H1 (cell line): ENCODE measurements at regions not wholly inside any gene's neighbourhood (a gene's known extent, or its start where the extent isn't known, plus 50 kb on each side); places are given as distances from the start of the nearest gene placed in this dataset.

Source experiments
- CTCF ChIA-PET: fragments of 300-600 bp; sonication (Branson Sonifier 250); formaldehyde crosslinking; loops from one replicate; lab custom pipeline; 2021; ENCODE audit not compliant: partially characterized antibody; lab: Charles Lee
- POLR2A ChIA-PET: fragments of 300-600 bp; sonication (Branson Sonifier 250); formaldehyde crosslinking; loops from one replicate; lab custom pipeline; 2021; ENCODE audit warnings: inconsistent platforms; ENCODE audit not compliant: partially characterized antibody; lab: Charles Lee
- DNase-seq, 2 experiments: peaks; one replicate each; pipeline versions ENCODE4 v3.0.0 to v3.0.0-alpha.2; 2010 to 2022; ENCODE audit warnings: low spot score in 2 of 2, low read depth in 1 of 2, mixed read lengths in 1 of 2
- FAIRE-seq: peaks from 2 replicates; lab custom pipeline; 2011; peaks lifted over from hg19 to GRCh38; lab: Jason Lieb, UNC
- H2AFZ ChIP-seq: 2 replicates; pipeline ENCODE4 v1.8.1; 2012; ENCODE audit warnings: low read length, inconsistent platforms
- H2AK5ac ChIP-seq: 2 replicates; pipeline ENCODE4 v1.6.1; 2013; ENCODE audit warnings: low read depth, low read length
- H2BK120ac ChIP-seq: replicated peaks from 2 replicates; pipeline ENCODE3; 2013; ENCODE audit warnings: low read depth, low read length, inconsistent platforms
- H2BK12ac ChIP-seq: 2 replicates; pipeline ENCODE4 v1.6.1; 2013; ENCODE audit warnings: low read depth, low read length
- H2BK15ac ChIP-seq: 2 replicates; pipeline ENCODE4 v1.6.1; 2013; ENCODE audit warnings: low read length
- H2BK20ac ChIP-seq: 2 replicates; pipeline ENCODE4 v1.6.1; 2013; ENCODE audit warnings: low read length
- H2BK5ac ChIP-seq: 2 replicates; pipeline ENCODE4 v1.6.1; 2013; ENCODE audit warnings: low read depth, low read length
- H3K14ac ChIP-seq: 2 replicates; pipeline ENCODE4 v1.6.1; 2013; ENCODE audit warnings: inconsistent platforms; ENCODE audit not compliant: insufficient read length
- H3K18ac ChIP-seq: 2 replicates; pipeline ENCODE4 v1.6.1; 2013; ENCODE audit warnings: low read length; ENCODE audit errors: extremely low read depth
- H3K23ac ChIP-seq: 2 replicates; pipeline ENCODE4 v1.6.1; 2013; ENCODE audit warnings: inconsistent platforms; ENCODE audit not compliant: insufficient read length
- H3K23me2 ChIP-seq: 2 replicates; pipeline ENCODE4 v1.6.1; 2013; ENCODE audit warnings: low read depth, low read length
- H3K27ac ChIP-seq: 2 replicates; pipeline ENCODE4 v1.6.1; 2011; ENCODE audit warnings: low read depth, low read length, inconsistent platforms
- H3K27me3 ChIP-seq, 4 experiments: replicated peaks in 1 of 4; 1 replicate in 1 of 4; 2 replicates in 3 of 4; pipeline versions ENCODE4 v1.6.1 to v1.8.1; 2011 to 2013; ENCODE audit warnings: low read length in 3 of 4, mild to moderate bottlenecking in 3 of 4, inconsistent platforms in 2 of 4, mixed read lengths in 2 of 4, moderate library complexity in 1 of 4; ENCODE audit not compliant: control insufficient read depth in 3 of 4, insufficient read depth in 3 of 4; ENCODE audit errors: extremely low read depth in 1 of 4
- H3K36me3 ChIP-seq, 4 experiments: 2 replicates each; pipeline versions ENCODE4 v1.6.1 to v1.8.1; 2011 to 2013; ENCODE audit warnings: mild to moderate bottlenecking in 4 of 4, low read length in 3 of 4, moderate library complexity in 2 of 4, control low read depth in 1 of 4, inconsistent platforms in 1 of 4; ENCODE audit not compliant: insufficient read depth in 4 of 4, control insufficient read depth in 2 of 4
- H3K4ac ChIP-seq: replicated peaks from 2 replicates; pipeline ENCODE3; 2013; ENCODE audit warnings: low read length, low read depth, mixed read lengths, inconsistent platforms; ENCODE audit not compliant: insufficient read length
- H3K4me1 ChIP-seq, 4 experiments: replicated peaks in 1 of 4; 1 replicate in 1 of 4; 2 replicates in 3 of 4; pipeline versions ENCODE4 v1.6.1 to v1.8.1; 2011 to 2013; ENCODE audit warnings: low read length in 3 of 4, inconsistent platforms in 2 of 4, mixed read lengths in 1 of 4; ENCODE audit not compliant: insufficient read depth in 4 of 4, control insufficient read depth in 3 of 4
- H3K4me2 ChIP-seq, 2 experiments: 2 replicates each; pipeline versions ENCODE4 v1.6.1 to v1.8.1; 2011 to 2013; ENCODE audit warnings: low read depth in 2 of 2, low read length in 2 of 2, control low read depth in 1 of 2, inconsistent platforms in 1 of 2, mild to moderate bottlenecking in 1 of 2; ENCODE audit not compliant: insufficient read depth in 1 of 2
- H3K4me3 ChIP-seq, 4 experiments: fragments of 200-600, 300-600 bp in 1 of 4; sonication (generic), shearing (Covaris generic), sonication (Bioruptor Twin) in 1 of 4; 2 replicates each; pipeline versions ENCODE4 v1.5.1 to v1.8.1; 2011 to 2016; ENCODE audit warnings: low read length in 4 of 4, low read depth in 3 of 4, control low read depth in 2 of 4, inconsistent platforms in 2 of 4, mild to moderate bottlenecking in 2 of 4, mixed read lengths in 1 of 4, moderate library complexity in 1 of 4; ENCODE audit not compliant: insufficient read depth in 2 of 4; ENCODE audit errors: extremely low read depth in 1 of 4
- H3K56ac ChIP-seq: replicated peaks from 2 replicates; pipeline ENCODE3; 2013; ENCODE audit warnings: low read depth, mild to moderate bottlenecking, mixed read lengths, low read length, inconsistent platforms; ENCODE audit not compliant: insufficient read length
- H3K79me1 ChIP-seq: 2 replicates; pipeline ENCODE4 v1.6.1; 2013; ENCODE audit warnings: low read depth, low read length, control low read depth
- H3K79me2 ChIP-seq, 2 experiments: 2 replicates each; pipeline versions ENCODE4 v1.6.1 to v1.8.1; 2012 to 2013; ENCODE audit warnings: low read length in 2 of 2, mild to moderate bottlenecking in 2 of 2, inconsistent platforms in 1 of 2; ENCODE audit not compliant: insufficient read depth in 2 of 2, control insufficient read depth in 1 of 2
- H3K9ac ChIP-seq, 4 experiments: replicated peaks in 1 of 4; 1 replicate in 1 of 4; 2 replicates in 3 of 4; pipeline versions ENCODE4 v1.6.1 to v1.8.1; 2011 to 2013; ENCODE audit warnings: low read depth in 3 of 4, low read length in 3 of 4, control low read depth in 2 of 4, mild to moderate bottlenecking in 2 of 4, moderate library complexity in 2 of 4, inconsistent platforms in 1 of 4; ENCODE audit errors: extremely low read depth in 1 of 4
- H3K9me3 ChIP-seq, 2 experiments: 2 replicates each; pipeline versions ENCODE4 v1.6.1 to v1.8.1; 2012 to 2013; ENCODE audit warnings: mild to moderate bottlenecking in 2 of 2, moderate library complexity in 2 of 2, control low read depth in 1 of 2, inconsistent platforms in 1 of 2, low read depth in 1 of 2, low read length in 1 of 2, mixed read lengths in 1 of 2; ENCODE audit not compliant: insufficient read depth in 2 of 2
- H4K20me1 ChIP-seq, 2 experiments: replicated peaks in 1 of 2; 2 replicates each; pipeline versions ENCODE3 to v1.8.1; 2011 to 2013; ENCODE audit warnings: inconsistent platforms in 2 of 2, low read length in 2 of 2, mild to moderate bottlenecking in 1 of 2; ENCODE audit not compliant: insufficient read depth in 2 of 2, control insufficient read depth in 1 of 2
- H4K5ac ChIP-seq: 2 replicates; pipeline ENCODE4 v1.6.1; 2013; ENCODE audit warnings: low read length, low read depth, mixed read lengths, inconsistent platforms; ENCODE audit not compliant: insufficient read length
- H4K8ac ChIP-seq: 2 replicates; pipeline ENCODE4 v1.8.0; 2013; ENCODE audit warnings: mild to moderate bottlenecking, moderate library complexity, low read length, inconsistent platforms; ENCODE audit not compliant: insufficient read depth; ENCODE audit errors: extremely low read depth
- H4K91ac ChIP-seq: replicated peaks from 2 replicates; pipeline ENCODE3; 2013; ENCODE audit warnings: low read length, mixed read lengths, inconsistent platforms; ENCODE audit not compliant: insufficient read length
- ATF3 ChIP-seq: IDR thresholded peaks from 2 replicates; pipeline ENCODE4 v1.6.1; 2011; ENCODE audit warnings: low read depth, mild to moderate bottlenecking, low read length; ENCODE audit not compliant: insufficient read depth
- CTCF ChIP-seq, 3 experiments: IDR thresholded peaks; 1 replicate in 2 of 3; 2 replicates in 1 of 3; pipeline versions ENCODE4 v1.5.1 to v1.6.1; 2011; ENCODE audit warnings: low read length in 3 of 3, mild to moderate bottlenecking in 3 of 3, inconsistent platforms in 2 of 3, low read depth in 1 of 3, moderate library complexity in 1 of 3; ENCODE audit not compliant: insufficient read depth in 1 of 3; ENCODE audit errors: control extremely low read depth in 1 of 3
- EGR1 ChIP-seq: IDR thresholded peaks from 2 replicates; pipeline ENCODE4 v1.6.1; 2011; ENCODE audit warnings: low read depth, low read length, borderline replicate concordance
- FOSL1 ChIP-seq: IDR thresholded peaks from 2 replicates; pipeline ENCODE4 v1.6.1; 2011; ENCODE audit warnings: mild to moderate bottlenecking, low read depth, low read length, moderate library complexity; ENCODE audit not compliant: insufficient read depth
- RXRA ChIP-seq: IDR thresholded peaks from 2 replicates; pipeline ENCODE4 v1.6.1; 2011; ENCODE audit warnings: low read depth, mild to moderate bottlenecking, low read length, moderate library complexity; ENCODE audit not compliant: insufficient read depth
- SUZ12 ChIP-seq: fragments of 200-600 bp; sonication (generic); IDR thresholded peaks from 2 replicates; pipeline ENCODE4 v1.6.1; 2012; ENCODE audit warnings: mild to moderate bottlenecking, inconsistent platforms, low read length, moderate library complexity, mixed read lengths
- TCF12 ChIP-seq: IDR thresholded peaks from 2 replicates; pipeline ENCODE4 v1.6.1; 2011; ENCODE audit warnings: low read depth, mild to moderate bottlenecking, low read length
- TEAD4 ChIP-seq: IDR thresholded peaks from 2 replicates; pipeline ENCODE4 v1.6.1; 2012; ENCODE audit warnings: low read depth, low read length, inconsistent platforms, mixed read lengths
- WGBS, 2 experiments: shearing (Covaris generic) in 1 of 2; methylation state at CpG; one replicate each; pipeline versions ENCODE4 v1.1.6 to v1.1.7; 2013 to 2015; ENCODE audit warnings: low lambda C conversion rate in 2 of 2, mixed read lengths in 2 of 2, inconsistent platforms in 1 of 2, low coverage in 1 of 2, missing lambda C conversion rate in 1 of 2; ENCODE audit not compliant: insufficient replicate concordance in 2 of 2, insufficient coverage in 1 of 2, insufficient read length in 1 of 2; ENCODE audit errors: extremely low coverage in 1 of 2, missing lambda C conversion rate in 1 of 2; 5-methylcytosine and 5-hydroxymethylcytosine counted together

GRCh38 chr7:13829914-13830900 lies 159.3 kb downstream of the ETV1 start:
- H2BK120ac ChIP-seq = no peak overlapping the region
- no peak overlapping the region for H2BK20ac ChIP-seq
- H3K23me2 ChIP-seq = no peaks in the 10 kb centered on the region
- 88% methylated on average over 6 of the region's 6 CpGs; no CpG with 5 or more reads in 1 of the 2 experiments for WGBS, 2 experiments
- no peak overlapping the region for H4K5ac ChIP-seq
- H2AFZ ChIP-seq = no peak overlapping the region
- ChIA-PET CTCF (interaction anchor here (0.6 to 1.2 kb wide), 3 partner anchors 27 to 88 kb away, joined by 3 to 4 read pairs (median 3); no protein-coding TSS in a partner anchor), POLR2A (no interaction called here)
- H3K4me3 ChIP-seq = no peak overlapping the region
- no peak overlapping the region for H3K4ac ChIP-seq
- no peak overlapping the region for H3K4me2 ChIP-seq
- no peak overlapping the region for H3K9ac ChIP-seq
- H3K36me3 ChIP-seq = no peaks in the 10 kb centered on the region
- H4K8ac ChIP-seq = no peak overlapping the region
- no peak overlapping the region for H2AK5ac ChIP-seq
- FAIRE-seq (no peak), DNase-seq (no peak)
- H3K23ac ChIP-seq = no peak overlapping the region
- H4K20me1 ChIP-seq = no peaks in the 10 kb centered on the region
- no peak overlapping the region for H3K14ac ChIP-seq
- no peaks in the 10 kb centered on the region for H3K27me3 ChIP-seq
- H3K27ac ChIP-seq = no peak overlapping the region
- H3K9me3 ChIP-seq = no peaks in the 10 kb centered on the region
- H3K4me1 ChIP-seq = peaks cover 0 to 8% (median 6%) of the 10 kb centered on the region in 4 experiments; a peak in 6 of 7 replicates
- no peaks in the 10 kb centered on the region for H3K79me2 ChIP-seq
- no peak overlapping the region for H2BK15ac ChIP-seq
- no peak overlapping the region for H2BK12ac ChIP-seq
- H3K18ac ChIP-seq = no peak overlapping the region
- H4K91ac ChIP-seq = no peak overlapping the region
- H3K56ac ChIP-seq = no peak overlapping the region
- H2BK5ac ChIP-seq = no peak overlapping the region
- no peaks in the 10 kb centered on the region for H3K79me1 ChIP-seq
- no peak for TF ChIP-seq EGR1
- TF ChIP-seq SUZ12 = no peak
- TF ChIP-seq FOSL1 = no peak
- TF ChIP-seq TCF12 = no peak
- no peak for TF ChIP-seq CTCF (IDR thresholded peaks at IDR 0.05; ENCODE audit: control extremely low read depth in 1 of 3, insufficient read depth in 1 of 3, low read depth in 1 of 3, low read length in 3 of 3)
- no peak for TF ChIP-seq TEAD4
- TF ChIP-seq ATF3 = no peak
- TF ChIP-seq RXRA = no peak
